ENCODE measurements at regions not wholly inside any gene's neighbourhood (a gene's known extent, or its start where the extent isn't known, plus 50 kb on each side); places are given as distances from the start of the nearest gene placed in this dataset.
"Not testable (repeated sequence)": the region's sequence is repeated elsewhere in the genome, so short reads cannot be mapped to it uniquely, and the experiment has no call there.

- Histone ChIP-seq H3K36me3 (ENCODE audit: low read depth) (no peaks in the 10 kb centered on the region), H3K9me3 (peaks cover 66% of the 10 kb centered on the region), H3K4me3 (no peak overlapping the region), H3K4me1 (ENCODE audit: low read depth) (no peaks in the 10 kb centered on the region)
- intact Hi-C loops (cut with DNase I, micrococcal nuclease), result no loop called here
- TF ChIP-seq, protein P1, sequence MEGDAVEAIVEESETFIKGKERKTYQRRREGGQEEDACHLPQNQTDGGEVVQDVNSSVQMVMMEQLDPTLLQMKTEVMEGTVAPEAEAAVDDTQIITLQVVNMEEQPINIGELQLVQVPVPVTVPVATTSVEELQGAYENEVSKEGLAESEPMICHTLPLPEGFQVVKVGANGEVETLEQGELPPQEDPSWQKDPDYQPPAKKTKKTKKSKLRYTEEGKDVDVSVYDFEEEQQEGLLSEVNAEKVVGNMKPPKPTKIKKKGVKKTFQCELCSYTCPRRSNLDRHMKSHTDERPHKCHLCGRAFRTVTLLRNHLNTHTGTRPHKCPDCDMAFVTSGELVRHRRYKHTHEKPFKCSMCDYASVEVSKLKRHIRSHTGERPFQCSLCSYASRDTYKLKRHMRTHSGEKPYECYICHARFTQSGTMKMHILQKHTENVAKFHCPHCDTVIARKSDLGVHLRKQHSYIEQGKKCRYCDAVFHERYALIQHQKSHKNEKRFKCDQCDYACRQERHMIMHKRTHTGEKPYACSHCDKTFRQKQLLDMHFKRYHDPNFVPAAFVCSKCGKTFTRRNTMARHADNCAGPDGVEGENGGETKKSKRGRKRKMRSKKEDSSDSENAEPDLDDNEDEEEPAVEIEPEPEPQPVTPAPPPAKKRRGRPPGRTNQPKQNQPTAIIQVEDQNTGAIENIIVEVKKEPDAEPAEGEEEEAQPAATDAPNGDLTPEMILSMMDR (IDR thresholded peaks at IDR 0.05), result no peak
- ATAC-seq (no peak), DNase-seq (no peak)
Measured at GRCh38 chr15:22224241-22224671, 143.9 kb downstream of the OR4M2 start.

- DNase-seq; H3K4me1 ChIP-seq (ENCODE audit: low read depth); ATAC-seq; H3K36me3 ChIP-seq (ENCODE audit: low read depth); H3K4me3 ChIP-seq; intact Hi-C loops (cut with DNase I, micrococcal nuclease): not testable (repeated sequence)
- peaks cover 70% of the 10 kb centered on the region for H3K9me3 ChIP-seq
Measured at GRCh38 chr15:22224961-22225360, 144.6 kb downstream of the OR4M2 start.

DNA sequence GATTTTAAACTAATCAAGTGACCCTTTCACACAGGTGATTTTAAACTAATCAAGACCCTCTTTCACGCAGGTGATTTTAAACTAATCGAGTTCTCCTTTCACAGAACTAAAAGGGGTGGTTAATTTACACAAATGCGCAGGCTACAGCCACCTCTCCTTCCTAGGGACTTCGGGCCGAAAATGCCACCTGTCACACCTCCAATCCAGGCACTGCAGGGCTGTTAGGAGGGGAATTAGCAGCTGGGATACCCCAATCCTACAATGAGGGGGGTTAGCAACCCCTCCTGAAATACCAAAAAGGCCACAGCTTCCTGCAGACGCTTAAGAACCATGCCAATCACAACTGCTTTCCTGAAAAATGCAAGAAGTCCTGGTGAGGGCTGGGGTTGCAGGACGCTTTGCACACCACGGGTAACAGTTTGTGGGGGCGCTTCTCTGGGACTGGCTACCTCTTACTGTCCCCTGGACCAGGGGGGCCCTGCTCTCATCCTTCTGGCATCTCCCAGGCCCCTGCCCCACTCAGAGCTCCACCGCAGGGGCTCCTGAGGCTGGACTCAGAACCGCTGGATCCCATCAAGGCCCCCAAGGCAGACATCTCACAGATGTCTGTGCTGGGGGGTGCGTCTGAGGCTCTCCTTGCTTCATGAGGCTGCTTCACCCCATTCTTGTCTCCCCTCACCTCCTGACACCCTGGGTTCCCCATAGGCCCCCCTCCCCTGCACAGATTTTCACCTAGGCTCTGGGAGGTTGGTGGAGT is 145.9 kb downstream of the OR4M2 start:
- Histone ChIP-seq H3K36me3 (ENCODE audit: low read depth) (no peaks in the 10 kb centered on the region), H3K4me1 (ENCODE audit: low read depth) (no peaks in the 10 kb centered on the region), H3K4me3 (no peak overlapping the region), H3K9me3 (peaks cover 69% of the 10 kb centered on the region)
- intact Hi-C loops (cut with DNase I, micrococcal nuclease), result no loop called here
- DNase-seq (no peak), ATAC-seq (no peak)
- TF ChIP-seq, protein P1 (IDR thresholded peaks at IDR 0.05), result no peak

- Histone ChIP-seq H3K4me1 (ENCODE audit: low read depth) (no peaks in the 10 kb centered on the region), H3K36me3 (ENCODE audit: low read depth) (no peaks in the 10 kb centered on the region), H3K4me3 (no peak overlapping the region), H3K9me3 (peaks cover 65% of the 10 kb centered on the region)
- ATAC-seq, result no peak
- TF ChIP-seq, protein P1 (IDR thresholded peaks at IDR 0.05), result no peak
- intact Hi-C loops (cut with DNase I, micrococcal nuclease), result no loop called here
- no peak for DNase-seq
Measured at GRCh38 chr15:22227411-22228100, 147.2 kb downstream of the OR4M2 start.

GRCh38 chr15:22228101-22228762 is 147.9 kb downstream of the OR4M2 start:
- H3K36me3 ChIP-seq (ENCODE audit: low read depth), result no peaks in the 10 kb centered on the region
- ATAC-seq, result no peak
- TF ChIP-seq, protein P1 (IDR thresholded peaks at IDR 0.05), result no peak
- H3K4me3 ChIP-seq, result no peak overlapping the region
- no peaks in the 10 kb centered on the region for H3K4me1 ChIP-seq (ENCODE audit: low read depth)
- intact Hi-C loops (cut with DNase I, micrococcal nuclease), result no loop called here
- H3K9me3 ChIP-seq, result peaks cover 65% of the 10 kb centered on the region
- DNase-seq, result no peak
